ENCODE measurements at regions not wholly inside any gene's neighbourhood (a gene's known extent, or its start where the extent isn't known, plus 50 kb on each side); places are given as distances from the start of the nearest gene placed in this dataset.

DNA sequence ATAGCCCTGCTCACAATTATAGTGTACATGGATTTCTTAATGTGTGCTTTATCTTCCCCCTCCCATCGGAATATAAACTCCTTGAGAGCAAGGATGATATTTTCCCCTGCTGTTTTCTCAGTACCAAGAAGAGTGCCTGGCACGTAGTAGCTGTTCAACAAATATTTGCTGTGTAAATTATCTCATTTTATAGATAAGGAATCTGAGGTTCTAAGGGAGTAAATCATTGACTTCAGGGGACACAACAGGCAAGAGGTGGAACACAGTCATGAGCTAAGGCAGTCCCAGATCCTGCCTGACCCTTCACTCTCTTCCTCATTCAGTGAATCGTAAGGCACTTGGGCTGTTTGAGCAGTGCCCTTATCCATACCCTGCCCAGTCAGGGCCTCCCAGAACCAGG, 187.3 kb upstream of the TNP1 start:
- TF ChIP-seq, protein P1, sequence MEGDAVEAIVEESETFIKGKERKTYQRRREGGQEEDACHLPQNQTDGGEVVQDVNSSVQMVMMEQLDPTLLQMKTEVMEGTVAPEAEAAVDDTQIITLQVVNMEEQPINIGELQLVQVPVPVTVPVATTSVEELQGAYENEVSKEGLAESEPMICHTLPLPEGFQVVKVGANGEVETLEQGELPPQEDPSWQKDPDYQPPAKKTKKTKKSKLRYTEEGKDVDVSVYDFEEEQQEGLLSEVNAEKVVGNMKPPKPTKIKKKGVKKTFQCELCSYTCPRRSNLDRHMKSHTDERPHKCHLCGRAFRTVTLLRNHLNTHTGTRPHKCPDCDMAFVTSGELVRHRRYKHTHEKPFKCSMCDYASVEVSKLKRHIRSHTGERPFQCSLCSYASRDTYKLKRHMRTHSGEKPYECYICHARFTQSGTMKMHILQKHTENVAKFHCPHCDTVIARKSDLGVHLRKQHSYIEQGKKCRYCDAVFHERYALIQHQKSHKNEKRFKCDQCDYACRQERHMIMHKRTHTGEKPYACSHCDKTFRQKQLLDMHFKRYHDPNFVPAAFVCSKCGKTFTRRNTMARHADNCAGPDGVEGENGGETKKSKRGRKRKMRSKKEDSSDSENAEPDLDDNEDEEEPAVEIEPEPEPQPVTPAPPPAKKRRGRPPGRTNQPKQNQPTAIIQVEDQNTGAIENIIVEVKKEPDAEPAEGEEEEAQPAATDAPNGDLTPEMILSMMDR (IDR thresholded peaks at IDR 0.05): no peak
- TF ChIP-seq POLR2A (IDR thresholded peaks at IDR 0.05): no peak
- TF ChIP-seq POLR2AphosphoS5 (IDR thresholded peaks at IDR 0.05): peak; percentile 25

Data from prostate gland (tissue), 2 donors.